GM12874 (cell line): ENCODE measurements at regions not wholly inside any gene's neighbourhood (a gene's known extent, or its start where the extent isn't known, plus 50 kb on each side); places are given as distances from the start of the nearest gene placed in this dataset.

Experiments used
- CTCF ChIP-seq: IDR thresholded peaks from 2 replicates; pipeline ENCODE4 v1.5.1; 2011; ENCODE audit warnings: low read depth, mild to moderate bottlenecking, control low read depth, low read length, moderate library complexity; ENCODE audit not compliant: insufficient read depth

- TF ChIP-seq CTCF, result no peak
Observed at GRCh38 chr6:48859562-48860123, 603.4 kb downstream of the MMUT start.

GRCh38 chr6:48845219-48845618 lies 617.8 kb downstream of the MMUT start:
- TF ChIP-seq CTCF, result no peak

GRCh38 chr6:48844696-48845095 lies 618.4 kb downstream of the MMUT start:
- no peak for TF ChIP-seq CTCF

GRCh38 chr6:48840896-48841295 lies 622.2 kb downstream of the MMUT start:
- TF ChIP-seq CTCF, result no peak

- no peak for TF ChIP-seq CTCF
Observed at GRCh38 chr6:48839206-48839605, 623.8 kb downstream of the MMUT start.

- TF ChIP-seq CTCF, result no peak
Observed at GRCh38 chr6:48837744-48838143, 625.3 kb downstream of the MMUT start.

- TF ChIP-seq CTCF, result no peak
Observed at GRCh38 chr6:48835421-48835958, 627.6 kb downstream of the MMUT start.
